DMS53 treated with DMSO at 0.1 percent for 48 hours (cell line): ENCODE measurements at regions not wholly inside any gene's neighbourhood (a gene's known extent, or its start where the extent isn't known, plus 50 kb on each side); places are given as distances from the start of the nearest gene placed in this dataset.

Source experiments
- DNase-seq: peaks from one replicate; lab custom pipeline; 2025; ENCODE audit not compliant: unreplicated experiment; lab: John Stamatoyannopoulos, UW

DNA sequence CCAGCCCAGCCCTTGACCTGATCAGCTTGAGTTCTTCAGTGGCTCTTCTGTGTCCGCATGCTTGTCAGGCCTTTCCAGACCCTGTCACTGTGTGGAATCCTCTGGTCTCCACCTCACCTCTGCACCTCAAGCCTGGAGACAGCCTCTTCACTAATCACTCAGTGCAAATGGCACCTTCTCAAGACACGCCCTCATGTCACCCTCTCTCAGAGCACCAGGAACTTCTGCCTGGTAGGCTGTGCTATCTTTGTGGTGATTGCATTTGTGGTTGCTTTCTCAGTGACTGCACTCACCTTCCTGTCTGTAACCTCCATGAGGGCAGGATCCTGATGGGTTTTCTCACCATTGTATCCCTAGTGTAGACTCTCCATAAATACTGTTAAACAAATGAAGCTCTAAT, 435.2 kb upstream of the CDH4 start:
- no peak for DNase-seq

DNA sequence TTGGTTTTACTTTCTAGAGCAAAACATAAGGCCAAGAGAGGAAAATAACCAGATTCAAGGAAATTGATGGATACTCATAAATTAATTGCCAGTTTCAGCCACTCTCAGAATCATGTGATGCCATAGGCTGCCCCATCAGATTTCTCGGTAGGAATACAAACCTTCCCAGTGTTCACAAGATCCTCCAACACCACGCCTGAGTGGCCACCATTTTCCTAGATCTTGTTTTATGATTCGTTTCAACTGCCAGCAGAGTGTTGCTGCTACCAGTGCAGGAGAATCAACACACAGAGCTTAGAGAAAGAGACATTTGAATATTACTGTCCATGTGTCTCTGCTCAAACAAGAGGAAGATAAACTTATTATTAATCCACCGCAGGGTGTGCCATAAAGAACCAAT, 434.2 kb upstream of the CDH4 start:
- DNase-seq, result no peak

DNA sequence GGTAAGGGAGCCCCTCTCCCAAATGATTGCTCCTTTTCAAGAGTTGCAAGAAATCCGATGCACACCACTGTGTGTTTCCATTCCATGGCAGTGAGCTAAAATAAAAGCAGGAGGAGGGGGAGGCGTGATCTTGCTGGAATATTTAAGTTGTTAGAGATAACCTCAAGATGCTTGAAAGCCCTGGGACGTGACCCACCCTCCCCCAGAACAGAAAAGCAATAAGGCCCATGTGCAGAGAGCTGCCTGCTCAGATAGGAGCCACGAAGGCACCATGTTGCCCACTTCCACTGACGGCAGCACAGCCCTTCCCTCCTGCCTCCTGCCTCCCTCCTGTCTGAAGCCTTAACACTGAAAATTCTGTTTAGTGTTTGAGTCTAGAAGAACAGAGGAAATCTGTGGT, 432.6 kb upstream of the CDH4 start:
- DNase-seq, result no peak

DNA sequence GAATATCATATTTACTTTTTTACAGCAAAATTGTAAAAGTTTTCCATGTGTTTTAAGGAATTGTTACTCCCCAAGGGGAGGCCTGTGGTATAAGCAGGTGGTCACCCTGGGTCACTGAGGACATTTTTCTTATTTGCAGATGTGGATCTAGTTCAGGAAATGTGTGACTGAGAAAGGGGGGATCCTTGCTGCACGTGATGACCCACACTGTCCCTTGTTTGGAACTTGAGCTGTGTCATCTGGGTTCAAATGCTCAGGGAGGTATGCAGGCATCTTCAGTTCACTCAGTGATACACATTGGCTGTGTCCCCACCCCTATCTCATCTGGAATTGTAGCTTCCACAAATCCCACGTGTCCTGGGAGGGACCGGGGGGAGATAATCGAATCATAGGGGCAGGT, 431.9 kb upstream of the CDH4 start:
- DNase-seq, result no peak

DNA sequence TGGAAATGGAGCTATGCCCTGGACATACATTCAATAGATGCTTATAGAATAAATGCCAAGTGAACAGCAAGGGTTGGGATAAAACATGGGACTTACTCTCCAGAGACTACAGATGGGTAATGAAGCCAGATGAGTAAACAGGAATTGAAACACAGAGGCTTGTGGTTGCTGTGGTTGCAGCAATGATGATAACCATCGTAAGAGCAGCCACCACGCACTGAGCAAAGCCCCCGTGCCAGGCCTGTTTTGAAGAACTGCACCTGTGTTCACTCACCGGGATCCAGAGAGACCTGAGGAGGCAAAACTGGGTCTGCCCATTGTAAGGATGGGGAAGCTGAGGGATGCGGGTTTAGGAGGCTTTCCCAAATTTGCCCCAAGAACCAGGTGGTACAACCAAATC, 431.1 kb upstream of the CDH4 start:
- no peak for DNase-seq

DNA sequence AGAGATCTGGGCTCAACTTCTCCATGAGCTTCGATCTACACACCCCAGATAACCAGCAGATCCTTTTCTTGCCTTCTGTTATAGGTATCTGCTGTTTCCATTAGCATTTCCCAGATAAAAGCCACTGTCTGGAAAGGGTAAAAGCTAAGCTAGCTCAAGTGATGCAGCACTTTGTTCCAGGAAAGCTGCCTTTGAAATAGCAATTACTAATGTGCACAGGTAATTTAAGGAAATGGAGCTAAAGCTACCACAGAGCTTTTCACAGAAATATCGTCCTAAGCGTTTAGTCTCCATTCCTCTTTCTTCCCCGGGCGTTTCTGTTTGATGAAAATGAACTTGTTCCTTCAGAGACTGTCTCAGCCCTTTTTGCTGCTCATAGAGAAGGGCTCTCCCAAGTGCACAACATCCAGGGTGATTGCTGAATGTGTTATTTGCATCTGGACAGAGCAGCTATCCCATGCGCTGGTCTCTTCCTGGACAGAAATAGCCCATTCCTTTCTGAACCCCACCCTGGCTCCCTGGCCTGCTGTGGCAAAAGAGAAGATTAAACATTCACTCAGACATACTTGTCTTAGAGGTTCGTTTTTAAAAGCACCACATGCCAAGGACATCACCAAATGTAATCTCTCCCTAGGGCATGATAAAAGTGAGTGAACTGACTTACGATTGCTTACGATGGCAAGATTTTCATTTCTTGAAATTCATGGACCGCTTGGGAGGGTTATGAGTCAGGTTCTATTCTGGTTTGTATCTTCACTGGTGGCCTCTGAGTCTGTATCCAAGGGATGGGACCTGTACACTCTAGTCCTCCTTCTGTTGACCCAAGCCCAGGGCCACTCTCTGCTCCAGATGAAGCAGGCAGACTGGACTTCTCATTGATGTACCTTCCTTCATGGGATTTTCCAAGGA, 429.1 kb upstream of the CDH4 start:
- DNase-seq, result no peak

DNA sequence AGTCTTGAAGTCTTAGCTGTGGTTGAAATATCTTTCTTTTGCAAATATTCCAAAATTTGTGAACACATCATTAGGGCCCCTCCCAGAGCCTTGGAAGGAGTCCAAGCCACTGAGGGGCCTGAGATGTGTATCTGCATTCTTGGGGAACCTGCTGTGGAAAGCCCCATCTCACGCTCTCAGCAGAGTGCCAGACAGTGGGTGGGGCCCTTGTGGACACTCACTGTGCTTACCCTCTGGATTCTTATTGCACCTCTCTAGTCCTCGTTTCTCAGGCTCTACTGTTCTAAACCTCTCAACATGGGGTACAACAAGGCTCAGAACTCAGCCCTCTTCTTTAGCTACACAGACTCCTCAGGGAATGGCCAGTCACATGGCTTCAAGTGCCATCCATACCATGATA, 416.2 kb upstream of the CDH4 start:
- DNase-seq, result no peak

DNA sequence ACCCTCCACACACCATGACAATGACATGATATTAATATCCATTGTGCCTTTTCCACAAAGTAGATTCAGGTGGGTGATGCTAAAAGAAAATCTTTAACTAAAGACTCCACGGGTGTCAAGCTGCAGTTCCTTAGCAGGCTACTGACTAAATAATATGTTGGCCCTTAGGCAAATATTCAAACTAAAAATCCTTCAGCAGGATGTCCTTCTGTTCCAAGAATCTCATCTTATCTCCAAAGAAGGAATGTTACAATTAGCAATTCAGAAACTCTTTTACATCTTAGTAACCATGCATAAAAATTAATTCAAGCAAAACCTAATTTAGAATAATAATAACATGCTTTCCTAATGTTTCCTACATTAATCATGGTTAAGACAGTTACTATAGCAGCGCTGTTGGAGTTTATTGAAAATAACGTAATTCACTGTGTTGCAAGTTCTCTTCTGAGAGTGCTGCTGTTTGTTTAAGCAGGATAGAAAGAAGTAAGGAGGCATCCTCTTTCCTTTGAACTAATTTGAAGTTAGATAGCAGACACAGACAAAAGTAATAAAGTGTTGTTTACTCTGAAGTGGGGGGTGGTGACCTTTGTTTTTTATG, 414.8 kb upstream of the CDH4 start:
- DNase-seq, result no peak

DNA sequence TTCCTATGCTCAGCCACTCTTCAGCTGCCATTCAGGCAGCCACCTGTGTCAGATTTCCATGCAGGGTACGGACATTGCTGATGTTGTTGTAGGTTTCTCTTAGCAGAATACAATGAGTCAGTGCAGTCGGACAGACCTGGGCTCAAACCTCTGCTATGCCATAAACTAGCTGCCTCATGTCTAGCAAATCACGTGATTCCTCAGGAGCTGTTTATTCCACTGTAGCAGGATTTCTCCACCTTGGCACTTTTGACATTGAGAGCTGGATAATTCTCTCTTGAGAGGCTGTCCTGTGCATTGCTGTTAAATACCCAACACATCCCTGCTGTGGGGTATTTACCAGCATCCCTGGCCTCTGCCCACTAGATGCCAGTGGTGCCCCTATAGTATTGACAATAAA, 413.8 kb upstream of the CDH4 start:
- DNase-seq, result no peak

DNA sequence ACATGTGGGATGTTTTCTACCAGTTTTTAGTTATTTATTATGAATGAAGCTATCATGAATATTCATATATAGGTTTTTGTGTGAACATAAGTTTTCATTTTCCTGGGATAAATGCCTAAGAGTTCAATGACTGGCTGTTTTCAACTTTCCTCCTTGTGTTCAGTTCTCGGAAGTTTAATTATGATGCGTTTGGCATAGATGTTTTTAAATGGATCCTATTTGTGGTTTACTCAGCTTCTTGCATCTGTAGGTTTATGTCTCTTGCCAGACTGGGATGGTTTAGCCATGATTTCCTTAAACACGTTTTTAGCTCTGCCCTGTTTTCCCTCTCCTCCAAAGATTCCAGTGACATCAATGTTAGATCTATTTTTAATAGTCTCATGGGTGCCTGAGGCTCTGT, 411.1 kb upstream of the CDH4 start:
- no peak for DNase-seq

DNA sequence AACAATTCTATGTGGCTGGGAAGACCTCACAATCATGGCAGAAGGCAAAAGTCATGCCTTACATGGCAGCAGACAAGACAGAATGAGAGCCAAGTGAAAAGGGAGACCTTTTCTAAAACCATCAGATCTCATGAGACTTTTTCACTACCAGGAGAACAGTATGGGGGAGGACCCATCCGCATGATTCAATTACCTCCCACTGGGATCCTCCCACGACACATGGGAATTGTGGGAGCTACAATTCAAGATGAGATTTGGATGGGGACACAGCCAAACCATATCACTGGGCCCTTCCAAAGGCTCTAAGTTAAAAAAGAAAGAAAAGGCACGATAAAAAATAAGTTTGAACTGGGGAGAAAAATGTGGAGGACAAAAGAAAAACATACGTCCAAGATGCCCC, 406.9 kb upstream of the CDH4 start:
- DNase-seq, result no peak

DNA sequence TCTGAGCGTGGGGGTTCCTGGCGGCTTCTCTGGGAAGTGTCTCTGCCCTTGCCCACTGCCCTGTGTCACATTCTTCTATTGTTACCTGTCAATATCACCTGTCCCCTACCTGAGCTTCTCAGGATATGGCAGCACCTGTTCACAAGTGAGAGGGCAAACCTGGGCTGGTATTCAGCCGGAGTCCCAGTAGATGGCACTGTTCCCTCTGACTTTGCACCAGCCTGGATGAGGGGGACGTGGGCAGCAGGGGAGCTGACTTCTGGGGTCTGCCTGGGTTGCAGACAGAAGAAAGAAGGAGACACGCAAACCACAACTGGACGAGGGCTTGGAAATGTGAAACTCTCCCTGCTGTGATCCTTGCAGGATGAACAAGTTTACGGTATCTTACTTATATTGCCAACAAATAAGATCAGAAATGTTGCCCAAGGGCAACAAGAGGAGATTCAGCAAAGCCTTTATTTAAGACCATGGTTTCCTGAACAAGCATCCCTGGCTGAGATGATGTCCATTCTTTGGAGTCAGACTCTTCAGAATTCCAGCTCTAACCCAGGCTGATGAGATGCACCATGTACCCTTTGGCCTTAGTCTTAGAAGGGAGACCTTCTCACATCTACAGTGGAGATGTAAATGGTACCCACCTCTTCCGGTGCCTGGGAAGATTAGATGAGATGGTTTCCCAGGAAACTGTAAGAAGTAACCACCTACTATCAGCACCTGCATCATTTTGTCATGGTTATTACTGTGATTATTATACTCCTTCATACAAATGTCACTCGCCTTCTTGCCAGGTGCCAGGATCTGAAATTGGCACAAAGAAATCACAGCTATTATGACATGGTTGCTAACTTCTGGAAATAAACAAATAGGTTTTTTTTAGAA, 400.0 kb upstream of the CDH4 start:
- no peak for DNase-seq

DNA sequence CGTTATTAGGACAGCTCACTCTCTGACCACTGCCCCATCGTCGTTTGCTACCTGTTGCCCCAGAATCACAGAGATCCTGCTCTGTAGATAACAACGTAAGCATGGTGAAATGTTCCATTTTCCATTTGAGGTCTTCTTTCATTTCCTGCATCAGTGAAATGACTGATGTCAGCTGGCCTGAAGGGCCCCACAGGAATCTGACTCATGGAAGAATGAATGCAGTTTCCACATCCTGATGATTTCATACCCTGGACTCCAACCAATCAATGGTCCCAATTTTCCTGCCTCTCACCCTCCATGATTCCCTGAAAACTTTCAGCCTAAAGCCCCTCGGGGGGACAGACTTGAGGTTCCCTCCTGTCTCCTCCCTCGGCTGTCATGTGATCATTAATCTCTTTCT, 394.4 kb upstream of the CDH4 start:
- no peak for DNase-seq

DNA sequence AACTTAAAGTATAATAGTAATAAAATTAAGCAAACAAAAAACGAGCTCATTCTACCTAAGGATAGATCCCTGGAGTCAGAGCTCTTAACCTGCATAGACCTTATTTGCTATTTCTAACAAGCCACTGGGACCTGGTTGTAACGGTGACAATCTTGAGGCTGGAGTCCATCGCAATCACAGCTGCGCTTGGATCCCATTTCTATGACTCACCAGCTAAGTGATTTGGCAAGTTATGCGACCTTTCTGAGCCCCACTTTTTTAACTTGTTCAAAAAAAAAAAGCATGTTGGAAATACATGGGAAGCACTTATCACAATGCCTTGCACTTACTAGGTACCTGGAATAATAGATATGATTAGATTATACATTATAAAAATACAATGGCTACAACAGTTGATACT, 389.5 kb upstream of the CDH4 start:
- no peak for DNase-seq

DNA sequence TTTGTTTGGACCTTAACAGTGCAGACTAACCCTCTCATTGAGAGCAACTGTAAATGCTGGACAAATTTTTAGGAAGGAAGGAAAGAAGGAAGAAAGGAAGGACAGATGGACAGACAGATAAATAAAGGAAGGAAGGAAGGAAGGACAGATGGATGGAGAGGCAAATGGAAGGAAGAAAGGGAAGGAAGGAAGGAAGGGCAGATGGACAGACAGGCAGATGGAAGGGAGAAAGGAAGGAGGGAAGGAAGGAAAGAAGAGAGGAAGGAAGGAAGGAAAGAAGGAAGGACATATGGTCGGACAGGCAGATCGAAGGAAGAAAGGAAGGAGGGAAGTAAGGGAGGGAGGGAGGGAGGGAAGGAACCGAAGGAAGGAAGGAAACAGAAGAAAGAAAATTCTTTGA, 388.5 kb upstream of the CDH4 start:
- no peak for DNase-seq

DNA sequence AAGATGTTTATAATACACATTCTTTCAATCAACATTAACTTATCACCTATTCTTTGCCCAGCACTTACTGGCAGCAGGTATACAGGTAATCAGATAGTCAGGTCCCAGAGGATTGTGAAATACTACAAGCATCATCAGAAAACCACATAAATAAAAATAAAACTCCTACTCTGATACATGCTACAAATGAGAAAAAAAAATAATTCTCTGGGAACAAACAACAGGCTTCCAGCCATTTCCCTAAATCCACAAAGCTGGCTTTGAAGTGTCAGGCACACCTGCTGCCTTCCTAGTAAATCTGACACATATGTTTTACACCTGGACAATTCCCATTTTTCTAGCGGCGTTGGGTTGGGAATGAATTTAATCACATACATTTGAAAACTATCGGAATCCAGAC, 384.5 kb upstream of the CDH4 start:
- no peak for DNase-seq

DNA sequence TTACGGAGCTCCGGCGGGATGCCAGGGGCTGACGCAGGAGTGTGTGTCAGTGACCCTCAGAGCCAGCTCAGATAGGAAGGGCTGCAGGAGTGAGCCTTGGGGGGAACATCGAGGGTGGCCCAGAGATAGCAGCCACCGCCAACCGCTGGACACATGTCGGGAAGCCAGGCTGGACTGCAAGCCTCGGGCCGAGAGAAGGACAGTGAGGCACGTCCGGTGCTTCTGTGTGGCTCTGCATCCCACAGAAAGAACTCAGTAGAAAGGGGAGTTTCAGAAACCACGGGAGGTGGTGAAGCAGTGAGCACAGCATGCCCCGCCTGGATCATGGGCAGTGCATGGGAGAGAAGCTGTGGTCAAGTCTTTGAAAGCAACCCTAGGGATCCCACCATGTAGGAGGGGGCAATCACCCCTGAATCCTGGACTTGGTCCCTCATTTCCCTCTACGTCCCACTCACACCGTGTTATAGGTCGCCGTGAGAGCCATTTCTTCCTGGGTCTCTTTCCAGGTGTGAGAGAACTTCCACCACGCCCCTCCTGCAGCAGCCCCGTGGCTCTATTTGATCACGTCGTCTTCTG, 383.7 kb upstream of the CDH4 start:
- no peak for DNase-seq

DNA sequence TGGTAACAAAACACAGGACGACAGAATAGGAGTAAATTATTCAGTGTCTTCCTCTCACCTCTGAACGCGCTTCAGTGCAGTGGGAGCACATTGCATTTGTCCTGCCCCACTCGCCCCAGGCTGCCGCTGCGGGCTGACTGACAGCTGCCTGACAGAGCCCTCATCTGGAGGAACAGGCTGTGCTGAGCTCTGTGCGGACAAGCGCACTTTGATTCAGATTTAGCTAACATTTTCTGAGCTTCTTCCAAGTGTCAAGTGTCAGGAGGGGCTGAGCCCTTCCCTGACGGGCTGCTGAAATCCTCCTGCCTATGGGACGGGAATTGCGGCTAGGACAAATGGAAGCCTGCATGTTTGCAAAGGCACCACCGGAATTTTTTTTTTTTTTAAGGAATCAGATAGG, 383.0 kb upstream of the CDH4 start:
- DNase-seq, result no peak

DNA sequence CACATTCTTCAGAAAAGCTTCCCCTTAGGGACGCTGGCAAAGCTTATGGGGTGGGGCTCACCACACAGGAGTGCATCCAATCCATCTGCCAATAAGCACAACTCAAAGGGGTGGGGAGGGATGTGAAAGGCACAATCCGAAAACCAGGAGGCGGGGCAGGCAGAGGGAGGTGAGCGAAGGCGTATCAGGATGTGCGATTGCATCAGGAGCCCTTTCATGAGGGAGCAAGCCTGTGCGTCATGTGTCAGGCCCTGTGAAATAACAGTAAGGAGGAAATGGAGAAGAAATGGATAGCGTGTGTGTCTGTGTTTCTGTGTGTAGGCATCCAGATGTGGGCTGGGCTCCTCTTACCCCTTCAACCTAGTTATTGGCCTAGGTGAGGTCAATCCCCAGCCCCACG, 382.4 kb upstream of the CDH4 start:
- no peak for DNase-seq

DNA sequence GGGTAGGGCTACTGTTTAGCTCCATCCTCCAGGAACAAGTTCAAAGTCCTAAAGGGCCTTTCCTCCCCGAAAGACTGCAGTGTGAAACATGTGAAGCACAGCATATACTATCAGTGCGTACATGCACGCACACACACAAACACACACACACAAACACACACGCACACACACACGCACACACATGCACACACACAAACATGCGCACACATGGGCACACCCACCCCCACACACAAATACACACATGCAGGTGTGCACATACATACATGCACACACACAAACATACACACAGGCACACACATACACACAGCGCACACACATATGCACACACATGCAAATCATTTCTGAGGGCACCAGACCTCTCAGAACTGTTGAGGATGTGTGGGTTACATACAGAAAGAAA, 382.0 kb upstream of the CDH4 start:
- DNase-seq, result no peak

DNA sequence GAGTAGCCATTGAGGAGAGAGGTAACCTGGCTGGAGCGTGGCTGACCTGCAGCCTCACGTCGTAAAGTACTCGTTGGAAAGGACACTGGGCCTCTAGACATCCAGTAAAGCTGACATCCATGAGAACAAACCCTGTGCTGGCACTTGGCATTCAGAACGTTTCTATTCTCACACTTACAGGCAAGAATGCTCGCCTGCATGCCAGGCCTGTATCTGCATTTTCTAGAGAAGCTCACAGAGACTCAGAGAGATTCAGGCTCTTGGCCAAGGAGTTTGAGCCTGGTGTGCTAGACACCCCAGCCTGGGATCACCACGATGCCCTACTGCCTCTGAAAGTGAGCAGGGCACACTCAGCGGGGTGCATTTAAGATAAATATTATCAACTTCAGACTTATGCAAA, 379.8 kb upstream of the CDH4 start:
- DNase-seq, result no peak
